ENCODE measurements at regions not wholly inside any gene's neighbourhood (a gene's known extent, or its start where the extent isn't known, plus 50 kb on each side); places are given as distances from the start of the nearest gene placed in this dataset.

GRCh38 chr2:177098001-177098613 lies 114.5 kb upstream of the HNRNPA3 start:
- DNase-seq (ENCODE audit: low spot score): no peak
- Histone ChIP-seq H3K9me2 (replicated peaks; ENCODE audit: insufficient read depth) (no peaks in the 10 kb centered on the region), H3K27me3 (no peaks in the 10 kb centered on the region), H3K4me3 (no peak overlapping the region), H3K9me3 (ENCODE audit: low read depth) (no peaks in the 10 kb centered on the region), H3K27ac (no peak overlapping the region), H2AFZ (no peak overlapping the region), H4K20me1 (ENCODE audit: insufficient read depth, poor library complexity, severe bottlenecking) (no peaks in the 10 kb centered on the region), H3K79me2 (no peaks in the 10 kb centered on the region), H3K4me2 (no peak overlapping the region), H3K4me1 (ENCODE audit: insufficient read depth) (no peaks in the 10 kb centered on the region), H3K36me3 (replicated peaks; ENCODE audit: insufficient read depth, low read depth) (no peaks in the 10 kb centered on the region)
- TF ChIP-seq CTCF (IDR thresholded peaks at IDR 0.05; ENCODE audit: poor library complexity): no peak
- TF ChIP-seq EZH2 (IDR thresholded peaks at IDR 0.05; ENCODE audit: borderline replicate concordance): no peak
- TF ChIP-seq EZH2phosphoT487 (IDR thresholded peaks at IDR 0.05; ENCODE audit: low read depth, severe bottlenecking, unreplicated experiment): no peak
- WGBS (ENCODE audit: low lambda C conversion rate, missing lambda C conversion rate): 86% methylated on average over 3 of the region's 3 CpGs

DNA sequence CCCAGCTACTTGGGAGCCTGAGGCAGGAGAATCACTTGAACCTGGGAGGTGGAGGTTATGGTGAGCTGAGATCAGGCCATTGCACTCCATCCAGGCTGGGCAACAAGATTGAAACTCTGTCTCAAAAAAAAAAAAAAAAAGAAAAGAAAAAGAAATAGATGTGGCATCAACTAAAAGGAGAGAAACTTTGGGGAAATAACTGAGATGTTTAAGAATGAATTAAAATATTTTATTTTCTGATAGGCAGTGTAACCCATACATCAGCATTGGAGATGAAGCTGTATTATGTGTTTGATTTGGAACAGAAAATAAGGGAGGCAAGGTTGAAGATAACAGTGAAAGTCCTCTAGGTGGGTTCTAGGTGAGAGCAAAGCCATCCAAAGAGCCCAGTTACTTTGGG lies 110.7 kb upstream of the HNRNPA3 start:
- Histone ChIP-seq H3K4me1 (ENCODE audit: insufficient read depth) (no peaks in the 10 kb centered on the region), H3K9me2 (replicated peaks; ENCODE audit: insufficient read depth) (no peaks in the 10 kb centered on the region), H3K4me2 (no peak overlapping the region), H2AFZ (no peak overlapping the region), H3K9me3 (ENCODE audit: low read depth) (no peaks in the 10 kb centered on the region), H3K36me3 (replicated peaks; ENCODE audit: insufficient read depth, low read depth) (no peaks in the 10 kb centered on the region), H3K4me3 (no peak overlapping the region), H3K27ac (no peak overlapping the region), H3K27me3 (no peaks in the 10 kb centered on the region), H4K20me1 (ENCODE audit: insufficient read depth, poor library complexity, severe bottlenecking) (no peaks in the 10 kb centered on the region), H3K79me2 (no peaks in the 10 kb centered on the region)
- no peak for DNase-seq (ENCODE audit: low spot score)
- TF ChIP-seq CTCF (IDR thresholded peaks at IDR 0.05; ENCODE audit: poor library complexity) (no peak), EZH2 (IDR thresholded peaks at IDR 0.05; ENCODE audit: borderline replicate concordance) (no peak), EZH2phosphoT487 (IDR thresholded peaks at IDR 0.05; ENCODE audit: low read depth, severe bottlenecking, unreplicated experiment) (no peak)

- no peak for DNase-seq (ENCODE audit: low spot score)
- Histone ChIP-seq H3K4me3 (no peak overlapping the region), H4K20me1 (ENCODE audit: insufficient read depth, poor library complexity, severe bottlenecking) (no peaks in the 10 kb centered on the region), H3K9me3 (ENCODE audit: low read depth) (no peaks in the 10 kb centered on the region), H3K36me3 (replicated peaks; ENCODE audit: insufficient read depth, low read depth) (no peaks in the 10 kb centered on the region), H3K79me2 (no peaks in the 10 kb centered on the region), H3K4me2 (no peak overlapping the region), H3K9me2 (replicated peaks; ENCODE audit: insufficient read depth) (no peaks in the 10 kb centered on the region), H3K4me1 (ENCODE audit: insufficient read depth) (no peaks in the 10 kb centered on the region), H2AFZ (no peak overlapping the region), H3K27me3 (no peaks in the 10 kb centered on the region), H3K27ac (no peak overlapping the region)
- no peak for TF ChIP-seq EZH2 (IDR thresholded peaks at IDR 0.05; ENCODE audit: borderline replicate concordance)
- TF ChIP-seq CTCF (IDR thresholded peaks at IDR 0.05; ENCODE audit: poor library complexity): no peak
- no peak for TF ChIP-seq EZH2phosphoT487 (IDR thresholded peaks at IDR 0.05; ENCODE audit: low read depth, severe bottlenecking, unreplicated experiment)
- 84% methylated on average over 2 of the region's 2 CpGs for WGBS (ENCODE audit: low lambda C conversion rate, missing lambda C conversion rate)
These were observed 106.4 kb upstream of the HNRNPA3 start for GRCh38 chr2:177106212-177106611.

- Histone ChIP-seq H3K4me1 (ENCODE audit: insufficient read depth) (no peaks in the 10 kb centered on the region), H3K9me3 (ENCODE audit: low read depth) (no peaks in the 10 kb centered on the region), H3K9me2 (replicated peaks; ENCODE audit: insufficient read depth) (no peaks in the 10 kb centered on the region), H3K4me2 (no peak overlapping the region), H3K79me2 (no peaks in the 10 kb centered on the region), H3K36me3 (replicated peaks; ENCODE audit: insufficient read depth, low read depth) (no peaks in the 10 kb centered on the region), H3K27ac (no peak overlapping the region), H3K4me3 (no peak overlapping the region), H4K20me1 (ENCODE audit: insufficient read depth, poor library complexity, severe bottlenecking) (no peaks in the 10 kb centered on the region), H2AFZ (no peak overlapping the region), H3K27me3 (no peaks in the 10 kb centered on the region)
- TF ChIP-seq EZH2phosphoT487 (IDR thresholded peaks at IDR 0.05; ENCODE audit: low read depth, severe bottlenecking, unreplicated experiment) (no peak), EZH2 (IDR thresholded peaks at IDR 0.05; ENCODE audit: borderline replicate concordance) (no peak), CTCF (IDR thresholded peaks at IDR 0.05; ENCODE audit: poor library complexity) (no peak)
- 54% methylated on average over 2 of the region's 2 CpGs for WGBS (ENCODE audit: low lambda C conversion rate, missing lambda C conversion rate)
- no peak for DNase-seq (ENCODE audit: low spot score)
These were observed 103.7 kb upstream of the HNRNPA3 start for GRCh38 chr2:177108890-177109289.
